ENCODE measurements at regions not wholly inside any gene's neighbourhood (a gene's known extent, or its start where the extent isn't known, plus 50 kb on each side); places are given as distances from the start of the nearest gene placed in this dataset.

GRCh38 chr22:25396615-25397200 lies 167.8 kb upstream of the GRK3 start (continued):
- TF ChIP-seq PAXIP1 (CRISPR knock-in tag; conservative IDR thresholded peaks at IDR 0.05) (peak; percentile 56), PITX1 (CRISPR knock-in tag; IDR thresholded peaks at IDR 0.05) (peak; percentile 81), ATF2 (CRISPR knock-in tag; IDR thresholded peaks at IDR 0.05) (no peak), NR2F6 (IDR thresholded peaks at IDR 0.05) (peak; percentile 54), NR2F6 (CRISPR knock-in tag; IDR thresholded peaks at IDR 0.05) (peak; percentile 65), RBM22 (optimal IDR thresholded peaks at IDR 0.05; ENCODE audit: low read length) (no peak), ZNF543 (CRISPR knock-in tag; IDR thresholded peaks at IDR 0.05) (0 out of 2 replicates have a peak, but pooled peaks have one; percentile 28), ZNF256 (CRISPR knock-in tag; conservative IDR thresholded peaks at IDR 0.05) (no peak), ZNF639 (CRISPR knock-in tag; conservative IDR thresholded peaks at IDR 0.05) (no peak), ZMYM4 (CRISPR knock-in tag; IDR thresholded peaks at IDR 0.05) (0 out of 2 replicates have a peak, but pooled peaks have one; percentile 29), ZNF232 (CRISPR knock-in tag; IDR thresholded peaks at IDR 0.05; ENCODE audit: borderline replicate concordance) (no peak), JDP2 (CRISPR knock-in tag; IDR thresholded peaks at IDR 0.05; ENCODE audit: borderline replicate concordance) (no peak), HNRNPH1 (optimal IDR thresholded peaks at IDR 0.05; ENCODE audit: low read depth, low read length) (no peak), NR2F2 (IDR thresholded peaks at IDR 0.05; ENCODE audit: borderline replicate concordance, low read depth) (peak; percentile 25; the same call in 1 of the 2 replicates), ARID5B (CRISPR knock-in tag; IDR thresholded peaks at IDR 0.05) (peak; percentile 64), GATAD2A (CRISPR knock-in tag; IDR thresholded peaks at IDR 0.05) (0 out of 2 replicates have a peak, but pooled peaks have one; percentile 45), NKX3-1 (CRISPR knock-in tag; IDR thresholded peaks at IDR 0.05) (no peak), ZMYM3 (CRISPR knock-in tag; IDR thresholded peaks at IDR 0.05) (peak; percentile 90), ZNF619 (CRISPR knock-in tag; IDR thresholded peaks at IDR 0.05) (no peak), NR2F1 (CRISPR knock-in tag; IDR thresholded peaks at IDR 0.05) (0 out of 4 replicates have a peak, but pooled peaks of 1 of the 2 experiments have one; percentile 34)

Data from HepG2 (cell line).